SU-DHL-6 (cell line): ENCODE measurements at regions not wholly inside any gene's neighbourhood (a gene's known extent, or its start where the extent isn't known, plus 50 kb on each side); places are given as distances from the start of the nearest gene placed in this dataset.

Experiments used
- EZH2phosphoT487 ChIP-seq: fragments of 200-600 bp; sonication (generic), shearing (Covaris generic); conservative IDR thresholded peaks from 2 replicates; pipeline ENCODE4 v1.6.1; 2018; ENCODE audit warnings: mild to moderate bottlenecking, antibody characterized with exemption, low read length, moderate library complexity, mixed read lengths
- TF ChIP-seq, protein P1 (sequence below): fragments of 200-600 bp; sonication (generic); IDR thresholded peaks from one replicate; pipeline ENCODE4 v1.5.1; 2017; ENCODE audit warnings: antibody characterized with exemption, mild to moderate bottlenecking, low read length, moderate library complexity; ENCODE audit not compliant: insufficient read depth, poor library complexity, severe bottlenecking

GRCh38 chr17:83147280-83147679 is 67.9 kb downstream of the METRNL start:
- TF ChIP-seq, protein P1, sequence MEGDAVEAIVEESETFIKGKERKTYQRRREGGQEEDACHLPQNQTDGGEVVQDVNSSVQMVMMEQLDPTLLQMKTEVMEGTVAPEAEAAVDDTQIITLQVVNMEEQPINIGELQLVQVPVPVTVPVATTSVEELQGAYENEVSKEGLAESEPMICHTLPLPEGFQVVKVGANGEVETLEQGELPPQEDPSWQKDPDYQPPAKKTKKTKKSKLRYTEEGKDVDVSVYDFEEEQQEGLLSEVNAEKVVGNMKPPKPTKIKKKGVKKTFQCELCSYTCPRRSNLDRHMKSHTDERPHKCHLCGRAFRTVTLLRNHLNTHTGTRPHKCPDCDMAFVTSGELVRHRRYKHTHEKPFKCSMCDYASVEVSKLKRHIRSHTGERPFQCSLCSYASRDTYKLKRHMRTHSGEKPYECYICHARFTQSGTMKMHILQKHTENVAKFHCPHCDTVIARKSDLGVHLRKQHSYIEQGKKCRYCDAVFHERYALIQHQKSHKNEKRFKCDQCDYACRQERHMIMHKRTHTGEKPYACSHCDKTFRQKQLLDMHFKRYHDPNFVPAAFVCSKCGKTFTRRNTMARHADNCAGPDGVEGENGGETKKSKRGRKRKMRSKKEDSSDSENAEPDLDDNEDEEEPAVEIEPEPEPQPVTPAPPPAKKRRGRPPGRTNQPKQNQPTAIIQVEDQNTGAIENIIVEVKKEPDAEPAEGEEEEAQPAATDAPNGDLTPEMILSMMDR: no peak
- TF ChIP-seq EZH2phosphoT487: no peak
